ENCODE measurements at regions not wholly inside any gene's neighbourhood (a gene's known extent, or its start where the extent isn't known, plus 50 kb on each side); places are given as distances from the start of the nearest gene placed in this dataset.

DNA sequence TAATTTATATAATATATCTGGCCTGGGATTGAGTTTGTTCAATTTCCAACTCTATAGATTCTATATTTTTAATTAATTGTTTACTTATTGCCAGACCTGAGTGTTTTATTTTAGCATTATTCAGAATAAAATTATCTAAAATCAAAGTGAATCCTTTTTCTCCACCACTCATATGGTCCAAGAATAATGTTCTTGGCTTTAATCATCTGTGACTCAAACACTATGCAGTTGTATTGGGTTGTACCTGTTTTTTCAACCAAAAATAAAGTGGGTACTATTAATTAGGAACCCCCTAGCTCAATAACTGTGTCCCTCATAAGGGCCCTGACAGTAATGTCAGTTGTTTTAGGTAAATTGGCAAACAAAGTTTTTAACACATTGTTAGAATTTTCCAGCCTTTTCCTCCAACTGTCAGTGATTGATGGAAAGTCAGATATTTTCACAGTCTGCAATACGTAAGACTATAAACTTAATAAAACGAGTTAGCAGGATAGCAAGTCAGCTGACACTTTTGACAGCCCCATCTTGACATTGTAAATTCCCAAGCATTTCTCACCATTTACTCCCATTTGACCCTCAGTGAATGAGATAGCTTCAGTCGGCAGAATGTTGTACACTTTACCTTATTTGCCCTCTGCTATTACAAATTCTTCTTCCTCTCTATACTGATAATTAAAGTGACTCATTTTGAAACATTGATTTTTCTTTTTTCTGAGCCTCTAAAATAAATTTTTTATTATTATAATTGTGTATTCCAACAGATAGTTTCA is 587.4 kb downstream of the METTL4 start:
- Mint-ChIP-seq H3K9me3 (ENCODE audit: low read depth) (peaks cover 13% of the 10 kb centered on the region), H3K36me3 (ENCODE audit: insufficient read depth) (no peaks in the 10 kb centered on the region), H3K4me3 (ENCODE audit: low read depth) (no peak overlapping the region), H3K4me1 (ENCODE audit: low read depth) (no peaks in the 10 kb centered on the region), H3K27me3 (no peaks in the 10 kb centered on the region), H3K27ac (no peak overlapping the region)
- TF ChIP-seq CTCF (IDR thresholded peaks at IDR 0.05; ENCODE audit: unreplicated experiment), result no peak
- no peak for DNase-seq (ENCODE audit: low spot score, unreplicated experiment)

GRCh38 chr18:1993866-1994265 is 577.4 kb downstream of the METTL4 start:
- TF ChIP-seq CTCF (IDR thresholded peaks at IDR 0.05; ENCODE audit: unreplicated experiment), result no peak
- Mint-ChIP-seq H3K4me3 (ENCODE audit: low read depth) (no peak overlapping the region), H3K4me1 (ENCODE audit: low read depth) (peaks cover 8% of the 10 kb centered on the region), H3K9me3 (ENCODE audit: low read depth) (no peaks in the 10 kb centered on the region), H3K27me3 (no peaks in the 10 kb centered on the region), H3K27ac (no peak overlapping the region), H3K36me3 (ENCODE audit: insufficient read depth) (no peaks in the 10 kb centered on the region)
- no peak for DNase-seq (ENCODE audit: low spot score, unreplicated experiment)

DNA sequence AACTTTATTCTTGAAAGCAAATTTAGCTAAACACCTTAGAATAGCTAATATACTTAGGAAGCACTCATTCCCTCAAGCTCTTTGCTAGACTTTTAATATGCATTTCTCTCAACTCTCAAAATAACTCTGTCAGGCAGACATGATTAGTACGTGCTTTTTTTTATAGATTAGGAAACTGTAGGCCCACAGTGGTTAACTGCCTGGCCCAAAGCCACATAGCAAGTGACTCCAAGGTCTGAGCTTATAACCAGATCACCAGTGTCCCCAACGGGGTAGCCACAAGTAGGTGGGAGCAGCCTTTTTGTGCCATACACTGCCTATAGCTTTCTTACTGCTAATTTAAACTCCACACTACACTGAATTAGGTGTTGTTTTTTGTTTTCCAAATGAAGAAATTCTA is 576.8 kb downstream of the METTL4 start:
- H3K27ac Mint-ChIP-seq, result no peak overlapping the region
- peaks cover 8% of the 10 kb centered on the region for H3K4me1 Mint-ChIP-seq (ENCODE audit: low read depth)
- no peaks in the 10 kb centered on the region for H3K9me3 Mint-ChIP-seq (ENCODE audit: low read depth)
- H3K4me3 Mint-ChIP-seq (ENCODE audit: low read depth), result no peak overlapping the region
- H3K36me3 Mint-ChIP-seq (ENCODE audit: insufficient read depth), result no peaks in the 10 kb centered on the region
- TF ChIP-seq CTCF (IDR thresholded peaks at IDR 0.05; ENCODE audit: unreplicated experiment), result no peak
- DNase-seq (ENCODE audit: low spot score, unreplicated experiment), result no peak
- H3K27me3 Mint-ChIP-seq, result no peaks in the 10 kb centered on the region

DNA sequence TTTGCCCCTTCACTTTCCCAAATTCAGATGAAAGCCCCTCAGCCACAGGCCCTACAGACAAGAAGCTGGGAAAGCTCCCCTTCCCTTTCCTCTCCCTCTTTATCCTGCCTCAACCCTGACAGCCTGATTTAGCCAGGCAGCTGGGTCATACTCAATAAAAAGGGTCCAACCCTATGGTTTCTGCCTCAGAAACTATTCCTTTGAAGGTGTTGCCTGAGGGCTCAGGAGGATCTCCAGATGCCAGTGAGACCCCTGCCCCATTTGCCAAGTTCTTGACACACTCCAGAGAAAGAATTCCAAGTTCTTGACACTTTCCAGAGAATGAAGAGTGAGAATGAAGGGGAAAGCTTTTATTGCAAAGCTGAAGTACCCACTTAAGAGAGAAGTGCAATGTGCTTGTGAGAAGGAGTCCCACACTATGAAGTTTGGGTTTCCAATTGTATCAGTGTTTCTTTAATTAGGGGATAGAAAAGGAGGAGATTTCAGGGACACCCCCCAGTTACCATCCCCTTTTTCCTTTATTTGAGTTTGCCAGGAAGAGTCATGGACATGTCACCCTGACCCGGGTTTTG is 576.2 kb downstream of the METTL4 start:
- TF ChIP-seq CTCF (IDR thresholded peaks at IDR 0.05; ENCODE audit: unreplicated experiment), result no peak
- Mint-ChIP-seq H3K4me3 (ENCODE audit: low read depth) (no peak overlapping the region), H3K9me3 (ENCODE audit: low read depth) (no peaks in the 10 kb centered on the region), H3K4me1 (ENCODE audit: low read depth) (peaks cover 8% of the 10 kb centered on the region), H3K36me3 (ENCODE audit: insufficient read depth) (no peaks in the 10 kb centered on the region), H3K27me3 (no peaks in the 10 kb centered on the region), H3K27ac (no peak overlapping the region)
- DNase-seq (ENCODE audit: low spot score, unreplicated experiment), result no peak

DNA sequence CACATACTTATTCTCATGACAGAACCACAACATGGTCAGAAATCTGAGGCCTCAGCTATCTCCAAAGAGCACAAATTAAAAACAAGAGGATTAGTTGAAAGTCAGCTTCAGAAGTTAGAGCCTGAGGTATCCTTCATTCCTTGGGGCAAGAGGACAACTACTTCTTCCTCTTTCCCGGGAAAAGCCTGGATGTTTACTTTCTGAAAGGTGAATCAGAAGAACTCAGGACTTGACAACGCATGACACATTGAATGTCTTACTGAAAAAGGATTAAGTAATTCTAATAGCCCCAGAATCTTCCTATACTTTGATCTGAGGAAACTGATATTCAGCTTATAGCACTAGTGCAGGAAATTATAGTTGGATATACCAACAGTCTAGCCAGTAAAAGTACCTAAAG is 573.2 kb downstream of the METTL4 start:
- no peaks in the 10 kb centered on the region for H3K36me3 Mint-ChIP-seq (ENCODE audit: insufficient read depth)
- H3K27me3 Mint-ChIP-seq, result no peaks in the 10 kb centered on the region
- DNase-seq (ENCODE audit: low spot score, unreplicated experiment), result no peak
- H3K4me1 Mint-ChIP-seq (ENCODE audit: low read depth), result peaks cover 20% of the 10 kb centered on the region
- no peaks in the 10 kb centered on the region for H3K9me3 Mint-ChIP-seq (ENCODE audit: low read depth)
- no peak overlapping the region for H3K4me3 Mint-ChIP-seq (ENCODE audit: low read depth)
- TF ChIP-seq CTCF (IDR thresholded peaks at IDR 0.05; ENCODE audit: unreplicated experiment), result no peak
- H3K27ac Mint-ChIP-seq, result no peak overlapping the region
